ENCODE measurements at regions not wholly inside any gene's neighbourhood (a gene's known extent, or its start where the extent isn't known, plus 50 kb on each side); places are given as distances from the start of the nearest gene placed in this dataset.

- TF ChIP-seq CTCF (conservative IDR thresholded peaks at IDR 0.05) (no peak), EZH2 (IDR thresholded peaks at IDR 0.05; ENCODE audit: low read depth) (no peak)
These were observed 151.4 kb downstream of the POLR2M start for GRCh38 chr15:57857871-57858270.

All from PC-9 (cell line).